IPS DF 4.7 (cell line): ENCODE measurements at regions not wholly inside any gene's neighbourhood (a gene's known extent, or its start where the extent isn't known, plus 50 kb on each side); places are given as distances from the start of the nearest gene placed in this dataset.

Experiments
- DNase-seq: peaks from one replicate; pipeline ENCODE4 v3.0.0-alpha.2; 2013; ENCODE audit warnings: low spot score; ENCODE audit errors: extremely low read depth

GRCh38 chr1:30335389-30335996, 387.9 kb downstream of the MATN1 start:
- no peak for DNase-seq

- DNase-seq, result no peak
These were observed 388.6 kb downstream of the MATN1 start for GRCh38 chr1:30334767-30335166.

DNA sequence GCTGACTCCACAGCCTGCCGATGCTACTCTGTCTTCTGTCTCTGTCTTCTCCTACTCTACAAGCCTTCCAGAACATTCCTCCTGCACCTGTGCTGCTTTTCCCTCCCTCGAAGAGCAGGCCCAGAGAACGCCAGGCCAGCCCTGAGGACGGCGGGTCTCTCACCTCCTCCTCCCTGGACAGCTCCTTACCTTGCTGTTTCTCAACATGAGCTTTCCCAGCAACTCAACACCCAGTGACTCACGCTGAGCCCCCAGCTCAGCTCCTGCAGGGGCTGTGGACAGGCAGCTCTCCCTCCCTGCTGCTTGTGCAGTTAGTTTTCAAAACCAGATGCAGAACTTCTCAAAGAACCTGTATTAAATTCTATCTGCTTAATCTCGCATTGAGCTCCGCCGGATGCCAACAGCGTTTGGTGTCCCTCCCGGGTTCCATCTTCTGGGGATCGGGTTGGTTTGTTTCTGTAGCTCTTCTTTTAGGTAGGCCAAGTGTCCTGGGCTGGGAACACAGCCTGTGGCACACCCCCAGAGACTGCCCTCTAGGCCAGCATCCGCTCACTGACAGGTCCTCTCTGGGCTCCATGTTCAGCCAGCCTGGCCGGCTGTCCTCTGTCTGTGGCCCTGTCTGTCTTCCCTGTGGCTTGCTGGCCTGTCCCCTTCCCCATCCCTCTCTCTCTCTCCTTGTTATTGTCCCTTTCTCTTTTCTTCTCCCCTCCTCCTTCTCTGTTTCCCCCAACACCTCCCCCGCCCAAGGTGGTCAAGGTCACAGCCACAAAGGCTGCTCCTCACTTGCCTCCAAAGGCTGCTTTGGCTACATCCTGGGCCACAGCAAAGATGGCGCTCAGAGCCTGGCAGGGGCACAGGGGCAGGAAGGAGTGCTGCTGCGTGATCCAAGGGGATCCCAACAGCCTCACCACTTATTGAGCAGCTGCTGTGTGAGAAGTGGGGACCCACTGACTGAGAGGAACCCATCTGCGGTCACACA, 391.0 kb downstream of the MATN1 start:
- DNase-seq, result no peak

DNA sequence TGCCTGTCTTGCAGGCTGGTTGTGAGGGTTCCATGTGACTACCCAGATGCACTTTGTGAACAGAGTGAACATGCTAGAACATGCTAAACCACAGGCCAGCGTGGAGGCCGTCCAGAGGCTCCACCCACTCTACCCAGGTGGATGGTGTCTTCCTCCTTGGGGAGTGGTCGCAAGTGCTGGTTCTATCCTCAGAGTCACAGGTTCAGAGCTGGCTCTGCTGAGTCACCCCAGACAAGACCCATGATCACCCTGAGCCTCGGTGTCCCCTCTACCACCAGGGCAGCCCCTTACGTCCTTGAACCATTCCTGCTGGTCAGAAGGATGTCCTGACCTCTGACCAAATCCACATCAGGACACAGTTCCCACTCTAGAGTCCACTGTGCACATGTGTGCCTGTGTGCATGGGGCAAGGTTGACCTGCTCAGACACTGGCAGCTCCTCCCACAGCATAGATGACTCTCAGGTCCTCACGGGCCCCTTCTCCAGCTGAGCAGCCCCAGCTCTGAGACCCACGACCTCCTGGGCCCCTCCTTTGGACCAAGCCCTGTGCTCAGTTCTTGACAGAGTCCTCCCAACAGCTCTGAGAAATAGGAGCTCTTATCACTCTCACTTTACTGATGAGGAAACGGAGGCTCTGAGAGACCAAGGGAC, 391.8 kb downstream of the MATN1 start:
- no peak for DNase-seq

- no peak for DNase-seq
These were observed 392.7 kb downstream of the MATN1 start for GRCh38 chr1:30330644-30331043.

GRCh38 chr1:30329802-30330557, 393.4 kb downstream of the MATN1 start:
- no peak for DNase-seq

DNA sequence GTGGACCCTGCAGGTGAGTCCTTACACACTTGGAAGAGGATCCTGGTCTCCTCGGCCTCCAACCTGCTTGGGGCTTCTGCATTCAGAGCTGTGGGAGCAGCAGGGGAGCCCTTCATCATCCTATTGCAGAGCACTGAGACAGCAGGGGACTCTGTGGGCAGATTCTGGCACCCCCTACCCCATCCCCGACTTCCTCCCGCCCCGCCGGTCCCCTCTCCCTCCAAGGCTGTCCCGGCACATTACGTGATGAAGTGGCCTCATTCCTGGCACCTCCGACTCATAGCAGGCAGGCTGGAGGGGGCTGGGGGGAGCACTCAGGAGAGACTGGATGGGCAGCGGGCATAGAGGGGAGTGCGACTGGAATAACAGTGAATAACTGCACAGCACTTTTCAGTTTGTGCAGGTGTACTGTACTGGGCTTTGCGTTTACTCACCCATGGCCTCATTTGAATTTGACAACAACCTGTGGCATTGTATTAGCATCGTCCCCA, 394.1 kb downstream of the MATN1 start:
- DNase-seq, result no peak

- no peak for DNase-seq
These were observed 394.8 kb downstream of the MATN1 start for GRCh38 chr1:30328401-30329262.

GRCh38 chr1:30328100-30328370, 395.4 kb downstream of the MATN1 start:
- DNase-seq, result no peak

DNA sequence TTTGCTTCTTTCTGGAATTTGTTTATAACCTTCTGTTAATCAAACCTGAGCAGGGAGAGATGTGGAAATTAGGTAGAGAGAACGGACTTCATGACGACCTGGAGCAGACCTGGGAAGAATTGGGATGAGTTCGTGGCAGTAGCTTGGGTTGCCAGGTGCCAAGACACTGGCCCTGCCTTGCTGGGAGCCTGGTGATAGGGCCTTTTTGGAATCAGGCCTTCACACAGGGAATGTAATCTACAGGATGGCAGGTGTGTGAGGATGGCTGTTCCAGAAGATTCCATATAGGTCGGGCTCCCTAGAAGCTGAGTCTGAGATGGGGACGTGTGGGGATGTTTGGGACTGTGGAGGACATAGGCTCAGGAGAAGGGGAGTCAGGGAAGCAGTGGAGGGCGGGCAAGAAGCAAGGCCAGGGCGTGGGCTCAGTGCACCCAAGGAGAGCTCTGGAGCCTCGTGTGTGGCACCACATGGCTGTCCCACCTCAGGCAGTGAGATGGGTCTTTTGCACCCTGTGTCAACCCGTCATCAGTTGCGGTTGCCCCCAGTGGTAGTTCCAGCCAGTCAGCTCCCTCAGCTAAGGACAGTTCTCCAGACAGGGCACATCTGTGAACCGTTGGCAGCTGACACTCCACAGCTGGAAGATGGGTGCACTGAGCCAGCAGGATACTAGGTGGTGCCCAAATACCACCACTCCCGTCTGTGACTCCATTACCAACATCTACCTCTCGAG, 395.9 kb downstream of the MATN1 start:
- DNase-seq, result no peak

- DNase-seq, result no peak
These were observed 397.4 kb downstream of the MATN1 start for GRCh38 chr1:30325999-30326398.

- DNase-seq, result no peak
These were observed 398.1 kb downstream of the MATN1 start for GRCh38 chr1:30325085-30325935.

DNA sequence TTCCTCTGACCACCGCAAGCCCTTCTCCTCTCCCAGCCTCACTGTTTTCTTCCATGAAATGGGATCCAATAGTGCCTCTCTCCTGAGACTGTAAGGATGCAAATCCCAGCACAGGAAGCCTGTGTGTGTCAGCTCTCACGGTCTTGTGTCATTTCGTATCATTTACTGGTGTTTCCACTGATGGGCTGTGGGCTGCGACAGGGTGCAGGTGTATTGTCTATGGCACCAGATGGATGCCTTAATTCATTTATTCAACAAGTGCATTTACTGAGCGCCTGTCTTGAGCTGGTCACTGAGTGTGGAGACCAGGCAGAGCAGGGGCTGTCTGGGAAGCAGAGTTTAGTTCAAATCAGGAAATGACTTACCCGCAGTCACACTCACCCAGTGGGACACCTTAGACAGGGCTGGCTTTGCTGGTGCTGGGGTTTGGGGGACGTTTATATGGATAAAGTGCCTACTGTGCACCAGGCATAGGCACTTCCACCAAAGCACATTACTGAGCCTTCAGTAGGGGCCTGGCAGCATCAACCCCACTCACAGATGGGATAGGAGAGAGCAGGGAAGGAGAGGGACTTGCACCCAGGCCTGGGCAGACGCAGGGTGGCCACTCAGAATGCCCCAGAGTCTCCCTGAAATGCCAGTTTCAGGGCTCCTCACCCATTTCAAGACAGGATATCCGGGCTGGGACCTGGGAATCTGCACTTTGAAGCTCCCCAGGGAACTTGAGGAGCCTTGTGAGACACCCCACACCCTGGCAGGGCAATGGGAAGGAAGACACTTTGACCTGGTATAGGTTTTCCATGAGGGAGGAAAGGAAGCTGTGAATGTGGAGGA, 398.9 kb downstream of the MATN1 start:
- DNase-seq, result no peak

DNA sequence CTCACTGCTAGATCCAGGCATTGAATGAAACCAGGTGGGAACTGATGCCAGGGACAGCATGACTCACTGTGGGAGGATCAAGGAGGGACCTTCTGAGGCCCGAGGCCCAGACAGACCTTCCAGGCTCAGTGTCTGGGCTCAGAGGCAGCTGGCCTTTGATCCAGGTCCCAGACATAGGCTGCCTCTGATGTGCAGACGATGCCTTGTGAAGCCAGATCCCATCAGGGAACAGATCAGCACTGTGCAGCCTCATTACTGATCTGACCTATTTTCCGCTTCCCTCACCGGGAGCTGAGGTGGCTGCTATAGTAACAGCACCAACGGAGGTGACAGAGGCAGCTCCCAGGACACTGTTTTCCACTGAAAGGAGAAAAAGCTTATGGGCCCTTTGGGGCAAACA, 399.5 kb downstream of the MATN1 start:
- no peak for DNase-seq

DNA sequence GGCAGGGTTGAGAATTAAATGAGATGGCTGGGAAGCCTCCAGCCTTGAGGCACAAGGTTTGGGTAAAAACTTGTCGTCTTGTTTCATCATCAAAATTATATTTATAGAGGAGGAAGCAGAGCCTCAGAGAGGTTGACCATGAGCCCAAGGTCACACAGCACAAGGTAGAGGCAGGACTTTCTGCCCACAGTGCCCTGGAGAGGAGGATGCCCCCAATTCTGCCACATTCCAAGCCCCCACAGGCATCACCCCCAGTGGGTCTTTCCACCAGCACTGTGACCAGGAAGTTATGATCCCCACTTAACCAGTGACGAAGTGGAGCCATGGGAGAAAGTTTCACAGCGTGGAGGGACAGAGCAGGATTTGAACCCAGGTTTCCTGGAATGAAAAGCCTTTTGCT, 400.0 kb downstream of the MATN1 start:
- no peak for DNase-seq

GRCh38 chr1:30322859-30323257, 400.5 kb downstream of the MATN1 start:
- DNase-seq, result no peak

DNA sequence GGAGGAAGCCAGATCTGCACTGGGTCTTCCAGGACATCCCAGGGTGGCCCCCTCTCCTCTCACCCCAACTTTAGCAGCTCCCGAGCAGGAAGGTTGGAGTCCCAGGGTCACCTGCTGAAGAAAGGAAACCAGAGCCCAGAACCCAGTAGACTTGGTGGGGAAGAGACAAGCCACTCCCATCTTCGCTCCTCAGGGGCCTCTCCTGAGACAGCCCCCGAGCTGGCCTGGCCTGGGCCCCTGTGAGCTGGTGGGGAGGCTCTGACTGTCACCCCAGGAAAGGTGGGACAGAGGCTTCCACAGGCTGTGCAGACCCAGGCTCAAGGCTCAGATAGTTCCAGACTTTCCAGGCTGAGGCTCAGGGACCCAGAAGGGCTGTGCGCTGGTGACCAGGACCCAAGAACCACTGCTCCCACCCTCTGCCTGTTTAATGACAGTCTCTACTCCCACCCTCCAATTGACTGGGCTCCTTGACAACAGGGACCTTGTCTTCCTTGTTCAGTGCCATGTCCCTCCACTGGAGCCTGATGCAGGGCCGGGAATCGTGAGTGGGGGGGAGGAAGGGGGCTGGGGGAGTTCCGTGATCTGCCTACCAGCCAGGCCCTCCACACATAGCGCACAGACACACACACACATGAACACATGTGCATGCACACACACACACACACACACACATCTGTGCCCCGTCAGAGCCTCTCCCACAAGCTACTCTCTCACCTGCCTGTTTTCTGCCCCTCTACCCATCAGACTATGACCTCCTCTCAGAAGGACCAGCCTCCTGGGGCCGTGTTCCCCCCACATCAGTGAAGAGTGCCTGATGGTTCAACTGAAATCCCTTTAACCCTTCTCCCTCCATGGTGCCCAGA, 401.2 kb downstream of the MATN1 start:
- DNase-seq, result no peak
